Adrenal gland (tissue), 5 donors: ENCODE measurements at regions not wholly inside any gene's neighbourhood (a gene's known extent, or its start where the extent isn't known, plus 50 kb on each side); places are given as distances from the start of the nearest gene placed in this dataset.

ENCODE experiments used
- CTCF ChIP-seq, 6 experiments: fragments of 450-650 bp in 4 of 6; fragments of 200-600 bp in 2 of 6; sonication (generic) in 1 of 6; IDR thresholded peaks; 1 replicate in 5 of 6; 2 replicates in 1 of 6; pipeline versions ENCODE4 v1.5.1 to v1.8.0; 2016 to 2021; ENCODE audit warnings: antibody characterized with exemption in 6 of 6, mild to moderate bottlenecking in 2 of 6, moderate library complexity in 1 of 6
- POLR2A ChIP-seq, 2 donors: fragments of 450-650 bp; IDR thresholded peaks; one replicate each; pipeline ENCODE4 v1.6.1; 2017; ENCODE audit warnings: antibody characterized with exemption in 2 of 2, mild to moderate bottlenecking in 2 of 2, moderate library complexity in 1 of 2
- donor health status: DM: no; HTN: no; CAD: no.

DNA sequence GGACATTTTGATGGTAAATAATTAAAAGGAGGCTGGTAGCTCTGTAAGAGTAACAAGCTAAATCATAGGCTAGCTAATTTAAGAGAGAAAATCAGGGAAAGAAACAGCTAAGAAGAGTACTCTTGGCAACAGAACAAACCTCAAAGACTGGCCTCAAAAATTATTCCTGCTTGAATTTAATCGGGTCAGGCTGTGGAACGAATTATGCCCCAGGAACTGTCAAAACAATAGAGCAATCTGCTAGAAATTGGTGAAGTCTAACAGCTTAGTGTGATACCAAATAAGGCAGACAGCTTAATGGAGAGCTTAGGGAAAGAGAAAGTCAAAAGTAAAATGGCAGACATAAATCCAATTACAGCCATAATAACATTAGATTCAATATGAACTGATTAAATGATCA, 215.7 kb downstream of the MREG start:
- TF ChIP-seq POLR2A (IDR thresholded peaks at IDR 0.05) (no peak), CTCF (IDR thresholded peaks at IDR 0.05) (no peak)
